Coronary artery (tissue), 2 donors: ENCODE measurements at regions not wholly inside any gene's neighbourhood (a gene's known extent, or its start where the extent isn't known, plus 50 kb on each side); places are given as distances from the start of the nearest gene placed in this dataset.

Experiments used
- DNase-seq: peaks from one replicate; pipeline ENCODE4 v3.0.0-alpha.2; 2017; ENCODE audit warnings: low spot score
- H3K27ac ChIP-seq, 2 donors: fragments of 200-600 bp; sonication (generic); one replicate each; pipeline ENCODE4 v1.5.1; 2016 to 2019
- H3K4me3 ChIP-seq: fragments of 200-600 bp; sonication (generic); 2 replicates; pipeline ENCODE4 v1.5.1; 2016; ENCODE audit warnings: mild to moderate bottlenecking, moderate library complexity
- CTCF ChIP-seq: fragments of 200-600 bp; sonication (generic); IDR thresholded peaks from one replicate; pipeline ENCODE4 v1.5.1; 2019; ENCODE audit warnings: antibody characterized with exemption

DNA sequence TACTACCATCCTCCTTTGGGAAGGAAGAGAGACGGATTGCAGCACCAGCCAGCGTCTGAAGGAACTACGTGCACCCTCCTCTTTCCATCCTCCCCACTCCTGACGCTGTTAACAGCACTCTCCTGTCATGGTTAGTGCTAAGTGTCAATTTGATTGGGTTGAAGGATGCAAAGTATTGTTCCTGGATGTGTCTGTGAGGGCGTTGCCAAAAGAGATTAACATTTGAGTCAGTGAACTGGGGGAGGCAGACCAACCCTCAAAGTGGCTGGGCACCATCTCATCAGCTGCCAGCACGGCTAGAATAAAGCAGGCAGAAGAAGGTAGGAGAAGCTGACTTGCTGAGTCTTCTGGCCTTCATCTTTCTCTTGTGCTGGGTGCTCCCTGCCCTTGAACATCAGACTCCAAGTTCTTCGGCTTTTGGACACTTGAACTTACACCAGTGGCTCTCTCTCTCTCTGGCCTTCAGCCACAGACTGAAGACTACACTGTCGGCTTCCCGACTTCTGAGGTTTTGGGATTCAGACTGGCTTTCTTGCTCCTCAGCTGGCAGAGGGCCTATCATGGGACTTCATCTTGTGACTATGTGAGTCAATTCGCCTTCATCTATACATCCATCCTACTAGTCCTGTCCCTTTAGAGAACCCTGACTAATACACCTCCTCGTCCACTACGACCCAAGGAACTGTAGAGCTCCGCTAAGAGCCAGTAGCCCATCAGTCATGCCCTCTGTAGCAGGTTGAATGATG, 128.2 kb upstream of the HES1 start:
- DNase-seq, result no peak
- Histone ChIP-seq H3K27ac (no peak overlapping the region), H3K4me3 (no peak overlapping the region)
- TF ChIP-seq CTCF, result no peak

DNA sequence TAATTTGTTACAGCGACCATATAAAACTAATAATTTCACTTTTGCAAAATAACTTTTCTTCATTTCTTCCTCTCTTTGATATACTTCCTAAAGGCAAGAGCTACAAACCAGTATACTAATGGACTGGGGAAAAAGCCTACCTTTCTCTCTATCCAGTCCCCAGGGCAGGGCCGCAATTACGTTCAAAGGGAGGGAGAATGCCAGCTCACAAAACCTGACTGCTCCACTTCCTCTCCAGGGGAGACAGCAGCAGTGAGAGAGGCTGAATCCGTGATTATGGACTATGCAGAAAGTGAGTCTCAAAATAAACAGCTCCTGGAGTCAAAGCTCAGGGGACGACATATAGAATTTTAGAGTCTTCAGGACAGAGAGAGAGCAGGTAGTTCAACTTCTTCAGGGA, 126.9 kb upstream of the HES1 start:
- no peak for TF ChIP-seq CTCF
- no peak overlapping the region for H3K27ac ChIP-seq
- no peak overlapping the region for H3K4me3 ChIP-seq
- DNase-seq, result no peak

GRCh38 chr3:194009892-194010533, 125.9 kb upstream of the HES1 start:
- Histone ChIP-seq H3K4me3 (no peak overlapping the region), H3K27ac (no peak overlapping the region)
- DNase-seq, result no peak
- no peak for TF ChIP-seq CTCF

GRCh38 chr3:194011807-194012206, 124.1 kb upstream of the HES1 start:
- no peak overlapping the region for H3K4me3 ChIP-seq
- no peak overlapping the region for H3K27ac ChIP-seq
- DNase-seq, result no peak
- no peak for TF ChIP-seq CTCF

GRCh38 chr3:194013928-194014327, 122.0 kb upstream of the HES1 start:
- Histone ChIP-seq H3K4me3 (no peak overlapping the region), H3K27ac (no peak overlapping the region)
- no peak for DNase-seq
- no peak for TF ChIP-seq CTCF

DNA sequence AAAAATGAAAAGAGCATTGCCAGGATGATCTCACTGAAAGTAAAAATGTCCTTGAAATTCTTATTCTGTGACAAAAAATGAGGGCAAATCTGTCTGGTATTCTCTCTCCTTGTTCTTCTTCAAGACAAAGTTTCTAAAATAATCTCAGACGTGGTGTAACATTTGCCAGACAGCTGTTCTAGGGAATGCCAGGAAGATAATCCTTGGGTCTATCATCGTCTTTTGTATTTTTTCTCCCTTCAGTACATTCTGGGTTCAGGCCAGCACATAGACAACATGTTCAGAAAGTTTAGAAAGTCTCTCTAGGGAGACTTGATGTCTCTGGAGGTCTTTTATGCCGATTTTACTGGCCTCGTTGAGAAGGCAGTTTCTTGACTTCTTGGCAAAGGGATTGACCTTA, 121.2 kb upstream of the HES1 start:
- TF ChIP-seq CTCF, result no peak
- DNase-seq, result no peak
- H3K4me3 ChIP-seq, result no peak overlapping the region
- no peak overlapping the region for H3K27ac ChIP-seq
